ENCODE measurements at regions not wholly inside any gene's neighbourhood (a gene's known extent, or its start where the extent isn't known, plus 50 kb on each side); places are given as distances from the start of the nearest gene placed in this dataset.

- Histone ChIP-seq H3K4me2 (ENCODE audit: insufficient read depth, low read length) (no peak overlapping the region), H3K4me1 (ENCODE audit: control insufficient read depth, extremely low read depth, insufficient read depth, low read length) (no peaks in the 10 kb centered on the region), H2AFZ (ENCODE audit: low read depth, low read length) (no peak overlapping the region), H3K4me3 (replicated peaks in 1 of 3; ENCODE audit: insufficient read depth in 1 of 3, low read depth in 1 of 3, low read length in 3 of 3) (no peak overlapping the region), H4K20me1 (replicated peaks; ENCODE audit: control insufficient read depth, extremely low read depth, insufficient read depth, low read length) (no peaks in the 10 kb centered on the region), H3K27ac (ENCODE audit: insufficient read depth, low read depth, low read length) (no peak overlapping the region), H3K9ac (replicated peaks; ENCODE audit: extremely low read depth, insufficient read depth, low read length) (no peak overlapping the region), H3K9me1 (replicated peaks; ENCODE audit: control insufficient read depth, extremely low read depth, insufficient read depth, low read length) (no peaks in the 10 kb centered on the region), H3K36me3 (ENCODE audit: control insufficient read depth in 2 of 2, extremely low read depth in 1 of 2, insufficient read depth in 2 of 2, low read length in 2 of 2) (no peaks in the 10 kb centered on the region), H3K79me2 (ENCODE audit: control insufficient read depth, insufficient read depth, low read length) (no peaks in the 10 kb centered on the region), H3K27me3 (ENCODE audit: control insufficient read depth in 2 of 2, insufficient read depth in 2 of 2, low read length in 2 of 2) (no peaks in the 10 kb centered on the region), H3K9me3 (replicated peaks; ENCODE audit: control insufficient read depth, insufficient read depth, low read length) (no peaks in the 10 kb centered on the region)
- FAIRE-seq (no peak), DNase-seq (ENCODE audit: low read depth, low spot score) (no peak)
- TF ChIP-seq FOS (IDR thresholded peaks at IDR 0.05; ENCODE audit: borderline replicate concordance, insufficient read depth, low read length) (no peak), MYC (IDR thresholded peaks at IDR 0.05; ENCODE audit: low read depth, low read length) (no peak), GATA2 (IDR thresholded peaks at IDR 0.05; ENCODE audit: insufficient read depth, insufficient read length, low read depth, low read length) (no peak), JUN (IDR thresholded peaks at IDR 0.05; ENCODE audit: borderline replicate concordance, insufficient read depth, insufficient read length, low read depth) (no peak), POLR2A (IDR thresholded peaks at IDR 0.05; ENCODE audit: low read depth, low read length) (no peak), MAX (IDR thresholded peaks at IDR 0.05; ENCODE audit: insufficient read depth, insufficient read length) (no peak), EZH2 (IDR thresholded peaks at IDR 0.05; ENCODE audit: borderline replicate concordance, low read depth, low read length, severe bottlenecking) (no peak), POLR2AphosphoS5 (IDR thresholded peaks at IDR 0.05; ENCODE audit: insufficient read depth, low read depth, low read length) (no peak)
- TF ChIP-seq, protein P1, sequence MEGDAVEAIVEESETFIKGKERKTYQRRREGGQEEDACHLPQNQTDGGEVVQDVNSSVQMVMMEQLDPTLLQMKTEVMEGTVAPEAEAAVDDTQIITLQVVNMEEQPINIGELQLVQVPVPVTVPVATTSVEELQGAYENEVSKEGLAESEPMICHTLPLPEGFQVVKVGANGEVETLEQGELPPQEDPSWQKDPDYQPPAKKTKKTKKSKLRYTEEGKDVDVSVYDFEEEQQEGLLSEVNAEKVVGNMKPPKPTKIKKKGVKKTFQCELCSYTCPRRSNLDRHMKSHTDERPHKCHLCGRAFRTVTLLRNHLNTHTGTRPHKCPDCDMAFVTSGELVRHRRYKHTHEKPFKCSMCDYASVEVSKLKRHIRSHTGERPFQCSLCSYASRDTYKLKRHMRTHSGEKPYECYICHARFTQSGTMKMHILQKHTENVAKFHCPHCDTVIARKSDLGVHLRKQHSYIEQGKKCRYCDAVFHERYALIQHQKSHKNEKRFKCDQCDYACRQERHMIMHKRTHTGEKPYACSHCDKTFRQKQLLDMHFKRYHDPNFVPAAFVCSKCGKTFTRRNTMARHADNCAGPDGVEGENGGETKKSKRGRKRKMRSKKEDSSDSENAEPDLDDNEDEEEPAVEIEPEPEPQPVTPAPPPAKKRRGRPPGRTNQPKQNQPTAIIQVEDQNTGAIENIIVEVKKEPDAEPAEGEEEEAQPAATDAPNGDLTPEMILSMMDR (IDR thresholded peaks at IDR 0.05; ENCODE audit: extremely low read depth in 1 of 2, insufficient read depth in 1 of 2, low read depth in 1 of 2, low read length in 2 of 2): no peak
- intact Hi-C loops (cut with micrococcal nuclease) (no loop called here), dilution Hi-C loops (cut with MboI; ENCODE audit: extremely low pct_ligation_motif_present, low sequenced_read_pairs) (no loop called here)
- ChIA-PET CTCF (interaction anchor here (0.6 to 5.9 kb wide), 7 partner anchors 19 to 1293 kb away, joined by 3 to 73 read pairs (median 4); no protein-coding TSS in a partner anchor), POLR2A (interaction anchor here (0.7 kb wide), 1 partner anchor 1272 kb away, joined by 6 read pairs; no protein-coding TSS in a partner anchor)
- no TSS peak for BruUV-seq (replicated peaks)
These were observed 341.7 kb downstream of the PIK3C3 start for GRCh38 chr18:42296723-42297122.

Measured in endothelial cell of umbilical vein (primary cell).